Islet precursor cell (in vitro differentiated cells): ENCODE measurements at regions not wholly inside any gene's neighbourhood (a gene's known extent, or its start where the extent isn't known, plus 50 kb on each side); places are given as distances from the start of the nearest gene placed in this dataset.
"Not testable (repeated sequence)": the region's sequence is repeated elsewhere in the genome, so short reads cannot be mapped to it uniquely, and the experiment has no call there.

Experiments used
- DNase-seq: peaks from one replicate; pipeline ENCODE4 v3.0.0-alpha.2; 2018

DNA sequence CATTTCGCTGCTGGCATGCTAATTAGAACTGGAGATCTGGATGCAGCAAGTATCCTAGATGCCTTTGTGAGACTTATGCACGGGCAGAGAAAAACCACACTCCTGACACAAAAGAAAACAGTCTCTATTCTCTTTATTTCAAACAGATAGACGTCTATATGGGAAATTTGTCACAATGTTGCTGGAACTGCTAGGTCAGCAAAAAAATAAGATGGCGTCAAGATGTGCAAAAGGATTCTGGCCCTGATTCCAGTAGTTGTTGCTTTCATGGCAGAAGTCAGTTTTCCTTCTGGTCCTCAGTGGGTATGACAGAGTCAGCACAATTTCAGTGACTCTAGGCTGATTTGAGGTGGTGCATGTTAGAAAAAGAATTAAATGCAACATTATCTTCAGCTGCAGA lies 1068.0 kb downstream of the SLITRK5 start:
- DNase-seq = no peak

DNA sequence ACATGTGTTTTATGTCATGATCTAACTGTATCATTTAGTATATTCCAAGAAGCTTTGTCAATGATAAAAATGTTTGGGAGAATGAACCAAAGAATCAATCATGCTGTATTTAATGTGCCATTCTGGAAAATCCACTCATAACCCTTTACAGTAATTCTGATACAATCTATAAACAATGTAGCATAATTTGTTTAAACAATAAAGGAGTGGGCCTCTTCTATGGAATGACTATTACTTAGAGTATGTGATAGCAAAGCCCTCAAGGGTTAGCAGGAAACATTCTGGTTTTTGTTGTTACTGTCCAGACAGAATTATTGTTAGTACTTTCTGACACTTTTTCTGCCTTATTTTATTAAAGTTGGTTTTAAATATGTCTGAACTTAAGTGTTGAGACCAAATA lies 1073.1 kb downstream of the SLITRK5 start:
- DNase-seq = no peak

DNA sequence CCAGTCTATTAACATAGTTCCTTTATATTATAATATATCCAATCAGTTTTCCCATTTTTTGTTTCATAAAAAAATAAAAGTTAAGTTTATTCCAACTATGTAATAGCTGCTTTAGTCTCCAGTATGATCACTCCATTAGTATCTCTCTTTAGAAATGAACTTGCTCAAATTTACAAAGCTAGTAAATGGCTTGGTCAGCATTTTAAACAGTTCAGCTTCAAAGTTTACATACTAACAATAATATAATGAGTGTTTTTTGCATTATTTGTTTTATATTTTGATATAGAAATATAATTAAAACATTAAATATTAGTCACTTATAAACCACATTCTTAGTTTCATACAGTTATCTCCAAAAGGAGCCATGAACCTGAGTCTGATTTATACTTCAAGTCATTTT lies 1073.8 kb downstream of the SLITRK5 start:
- no peak for DNase-seq

DNA sequence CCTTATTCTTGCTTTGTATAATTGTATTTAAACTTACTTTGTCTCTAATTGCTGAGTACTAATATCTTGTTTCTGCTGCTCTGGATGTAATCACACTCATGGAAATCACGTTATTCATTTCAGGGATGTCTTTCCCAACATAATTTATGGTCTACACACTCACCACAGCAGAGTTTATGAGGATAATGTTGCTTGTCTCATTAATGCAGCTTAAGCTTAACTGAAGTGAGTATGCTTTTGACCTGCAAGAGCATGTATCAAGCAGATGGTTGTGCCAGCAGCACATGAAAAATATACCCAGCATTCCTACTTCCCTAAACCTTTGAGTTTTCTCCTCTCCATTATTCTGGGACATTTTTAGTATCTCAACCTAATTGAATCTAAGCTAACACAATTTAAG lies 1080.9 kb downstream of the SLITRK5 start:
- DNase-seq = no peak

DNA sequence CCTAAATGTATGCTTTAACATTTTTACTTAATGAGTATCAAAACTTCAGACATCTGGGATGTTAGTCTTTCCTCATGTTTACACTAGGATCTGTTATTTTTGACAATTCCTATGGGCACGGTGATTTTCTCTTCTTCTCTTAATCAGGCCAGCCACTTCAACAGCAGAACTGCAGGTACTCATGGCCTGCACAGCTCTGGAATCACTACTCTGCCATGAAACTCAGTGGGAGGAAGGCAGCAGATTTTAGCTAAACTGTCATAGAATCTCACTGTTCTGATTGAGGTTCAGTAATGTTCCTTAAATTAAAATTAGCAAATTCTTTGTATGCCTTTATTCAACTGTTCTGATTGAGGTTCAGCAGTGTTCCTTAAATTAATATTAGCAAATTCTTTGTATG lies 1083.0 kb downstream of the SLITRK5 start:
- no peak for DNase-seq

DNA sequence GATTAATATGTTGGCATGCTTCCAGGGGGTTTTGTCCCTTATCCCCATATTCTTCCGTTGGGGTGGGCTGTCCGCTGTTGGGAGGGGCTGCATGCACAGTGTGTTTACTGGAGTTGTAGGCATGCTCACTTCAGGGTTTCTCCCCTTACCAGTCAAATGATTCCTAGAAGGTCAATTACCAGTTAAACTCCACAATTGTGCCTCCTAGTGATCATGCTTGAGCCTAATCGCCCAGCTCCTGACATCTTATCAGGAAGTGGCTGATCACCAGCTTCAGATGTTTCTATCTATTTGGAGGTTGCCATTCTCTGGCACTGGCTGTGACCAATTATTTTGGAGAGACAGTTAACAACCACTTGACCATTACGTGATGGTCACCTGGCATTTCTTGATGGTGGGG lies 1090.0 kb downstream of the SLITRK5 start:
- no peak for DNase-seq

DNA sequence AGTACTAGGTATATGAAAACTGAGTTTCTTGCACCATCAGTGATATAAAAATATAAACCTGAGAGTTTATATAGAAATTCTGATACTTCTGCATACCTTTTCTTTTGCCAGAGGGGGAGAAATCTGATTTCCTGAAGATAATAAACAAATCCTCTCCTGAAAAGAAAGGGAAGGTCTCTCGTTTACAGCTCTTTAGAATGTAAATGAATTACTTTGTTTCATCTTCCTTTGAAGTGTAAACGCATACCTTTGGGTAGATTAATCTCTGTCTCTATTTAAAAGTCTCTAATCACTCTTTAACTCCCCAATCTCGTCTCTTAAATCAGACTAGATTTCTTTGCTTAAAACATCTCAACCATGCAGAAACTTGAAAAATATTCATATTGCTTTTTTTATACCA lies 1092.9 kb downstream of the SLITRK5 start:
- DNase-seq = no peak

DNA sequence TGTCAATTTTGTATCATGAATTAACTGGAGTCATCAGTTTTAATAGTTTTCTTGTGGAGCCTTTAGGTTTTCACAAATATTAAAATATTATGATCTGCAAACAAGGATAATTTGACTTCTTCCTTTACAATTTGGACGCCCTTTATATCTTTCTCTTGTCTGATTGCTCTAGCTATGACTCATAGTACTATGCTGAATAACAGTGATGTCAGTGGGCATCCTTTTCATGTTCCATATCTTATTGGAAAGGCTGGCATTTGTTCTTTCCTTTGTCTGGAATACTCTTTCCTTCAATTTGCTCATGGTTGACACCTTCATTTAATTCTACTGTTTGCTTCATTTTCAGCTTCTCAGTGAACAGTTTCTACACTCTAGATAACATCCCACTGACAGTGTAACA lies 1129.3 kb downstream of the SLITRK5 start:
- no peak for DNase-seq

DNA sequence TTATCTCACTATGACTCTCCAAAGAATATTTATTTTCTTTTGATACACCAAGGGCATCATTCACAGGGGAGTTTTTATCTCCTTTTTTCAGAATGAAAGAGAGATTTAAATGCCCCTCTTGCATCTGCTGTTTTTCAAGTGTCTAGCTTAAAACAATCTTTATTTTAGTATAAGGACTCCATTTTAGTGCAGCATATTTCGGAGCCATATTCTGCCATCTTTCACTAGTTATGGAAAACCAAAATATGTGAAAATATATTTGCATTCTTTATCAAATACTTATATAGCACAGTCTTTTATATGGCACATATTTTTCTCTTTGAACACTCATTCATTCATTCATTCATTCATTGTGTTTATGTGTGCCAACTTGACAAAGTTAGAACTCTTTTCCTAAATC lies 1130.2 kb downstream of the SLITRK5 start:
- DNase-seq = no peak

DNA sequence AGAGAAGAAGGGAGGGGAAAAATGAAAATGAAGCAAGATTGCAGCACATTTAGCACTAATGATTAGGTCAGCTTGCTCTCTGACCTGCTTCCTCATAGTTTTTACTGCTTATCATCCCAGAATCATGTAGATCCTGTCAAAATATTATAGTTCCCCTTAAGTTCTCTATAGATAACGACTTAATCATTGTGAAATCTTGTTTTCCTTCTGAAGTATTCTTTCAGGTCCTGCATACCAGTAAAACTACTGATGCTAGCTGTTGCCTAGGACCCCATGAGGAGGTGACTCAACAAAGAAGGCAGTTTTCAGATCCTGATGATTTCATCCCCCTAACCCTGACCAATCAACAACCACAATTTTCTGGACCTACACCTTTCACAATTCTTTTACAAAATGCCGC lies 1131.7 kb downstream of the SLITRK5 start:
- no peak for DNase-seq

DNA sequence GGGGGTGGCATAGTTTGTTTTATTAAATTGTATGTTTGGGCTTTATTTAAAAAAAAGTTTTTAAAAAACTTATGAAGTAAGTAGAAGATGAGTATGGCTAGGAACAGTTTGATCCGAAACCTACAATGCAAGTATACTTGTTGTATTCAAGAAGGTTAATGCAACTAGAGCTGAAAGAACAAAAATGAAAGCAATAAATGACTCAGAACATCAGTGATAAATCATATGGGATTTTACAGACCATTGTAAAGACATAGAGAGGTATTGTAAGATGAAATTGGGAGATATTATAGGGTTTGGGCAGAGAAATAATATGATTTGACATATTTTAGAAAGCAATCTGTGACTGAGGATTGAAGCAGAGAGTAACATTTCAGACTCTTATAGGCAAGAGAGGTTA lies 1135.3 kb downstream of the SLITRK5 start:
- DNase-seq = no peak

DNA sequence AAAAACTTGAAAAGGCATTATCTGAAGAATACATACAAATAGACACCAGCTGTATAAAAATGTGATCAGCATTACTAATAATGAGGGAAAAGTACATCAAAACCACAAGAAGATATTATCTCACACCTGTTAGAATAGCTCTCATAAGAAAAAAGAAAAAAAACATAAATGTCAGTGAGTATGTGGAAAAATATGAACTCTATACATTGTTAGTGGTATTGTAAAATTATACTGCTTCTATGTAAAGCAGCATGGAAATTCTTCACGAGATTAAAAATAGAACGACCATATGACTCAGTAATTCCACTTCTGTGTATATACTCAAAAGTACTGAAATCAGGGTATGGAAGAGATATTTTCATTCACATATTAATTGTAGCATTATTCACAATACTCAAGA lies 1146.4 kb downstream of the SLITRK5 start:
- DNase-seq = no peak

DNA sequence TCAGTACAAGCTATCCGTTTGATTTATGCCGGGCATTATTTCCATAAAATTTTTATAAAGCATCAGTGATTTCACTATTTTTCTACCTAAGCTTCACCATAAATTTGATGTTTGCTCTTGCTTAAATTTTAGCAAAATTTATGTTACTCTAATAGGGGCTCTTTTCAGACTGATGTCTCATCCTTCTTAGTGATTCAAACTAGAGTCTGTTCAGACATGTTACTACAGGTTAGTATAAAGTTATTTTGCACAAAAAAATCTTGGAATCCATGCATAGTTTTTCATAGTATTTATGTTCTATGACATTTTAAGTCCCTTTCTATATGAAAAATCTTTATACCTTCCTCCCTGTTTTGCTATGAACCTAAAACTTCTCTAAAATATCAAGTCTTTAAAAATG lies 1151.9 kb downstream of the SLITRK5 start:
- no peak for DNase-seq

DNA sequence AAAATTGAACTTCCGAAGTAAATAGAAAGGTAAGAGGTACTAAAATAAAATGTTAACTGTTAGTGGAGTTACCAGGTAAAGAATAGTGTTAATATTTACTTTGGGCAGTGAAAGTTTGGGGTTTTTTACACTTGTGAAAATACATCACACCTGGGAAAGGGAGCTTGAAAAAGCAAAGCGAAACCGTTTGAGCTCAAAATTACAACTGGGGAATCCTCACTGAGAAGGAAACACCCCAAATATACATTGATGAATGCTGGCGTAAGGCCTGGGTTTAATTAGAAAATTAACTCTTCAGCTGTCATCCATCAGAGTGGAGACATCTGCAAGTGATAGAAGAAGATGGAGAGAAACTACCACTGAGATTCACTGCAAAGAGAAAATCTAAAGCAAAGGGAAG lies 1153.0 kb downstream of the SLITRK5 start:
- no peak for DNase-seq

DNA sequence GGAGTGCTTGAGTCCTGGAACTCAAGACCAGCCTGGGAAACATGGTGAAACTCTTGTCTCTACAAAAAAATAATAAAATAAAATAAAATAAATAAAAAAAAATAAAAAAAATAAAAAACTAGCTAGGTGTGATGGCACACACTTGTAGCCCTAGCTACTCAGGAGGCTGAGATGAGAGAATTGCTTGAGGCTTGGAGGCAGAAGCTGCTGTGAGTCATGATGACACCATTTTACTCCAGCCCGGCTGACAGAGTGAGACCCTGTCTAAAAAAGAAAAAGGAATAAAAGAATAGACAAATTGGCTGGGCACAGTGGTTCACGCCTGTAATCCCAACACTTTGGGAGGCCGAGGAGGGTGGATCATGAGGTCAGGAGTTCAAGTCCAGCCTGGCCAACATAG lies 1168.9 kb downstream of the SLITRK5 start:
- no peak for DNase-seq

DNA sequence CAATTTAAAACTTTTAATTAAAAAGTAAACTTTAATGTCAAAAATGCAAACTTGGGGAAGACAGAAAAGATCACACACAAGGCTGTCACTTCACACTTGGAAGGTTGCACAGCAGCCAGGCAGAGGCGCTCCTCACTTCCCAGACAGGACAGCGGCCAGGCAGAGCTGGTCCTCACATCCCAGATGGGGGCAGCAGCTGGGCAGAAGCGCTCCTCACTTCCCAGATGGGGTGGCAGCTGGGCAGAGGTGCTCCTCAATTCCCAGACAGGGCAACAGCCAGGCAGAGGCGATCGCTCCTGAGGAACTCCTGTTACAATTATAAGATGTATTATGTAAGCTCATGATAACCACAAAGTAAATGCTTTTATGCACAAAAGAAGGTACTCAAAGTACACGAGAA lies 1181.1 kb downstream of the SLITRK5 start:
- not testable (repeated sequence) for DNase-seq

DNA sequence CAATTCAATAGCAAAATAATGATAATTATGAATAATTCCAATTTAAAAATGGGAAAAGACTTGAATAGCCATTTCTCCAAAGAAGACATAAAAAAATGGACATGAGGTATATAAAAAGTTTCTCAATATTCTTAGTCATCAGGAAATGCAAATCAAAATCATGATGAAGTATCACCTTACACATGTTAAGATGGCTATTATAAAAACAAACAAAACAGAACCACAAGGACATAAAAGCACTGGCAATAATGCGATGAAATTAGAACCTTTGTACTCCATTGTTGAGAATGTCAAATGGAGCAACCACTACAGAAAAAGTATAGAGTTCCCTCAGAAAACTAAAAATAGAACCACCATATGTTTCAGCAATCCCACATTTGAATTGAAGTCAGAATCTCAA lies 1186.1 kb downstream of the SLITRK5 start:
- DNase-seq = no peak

DNA sequence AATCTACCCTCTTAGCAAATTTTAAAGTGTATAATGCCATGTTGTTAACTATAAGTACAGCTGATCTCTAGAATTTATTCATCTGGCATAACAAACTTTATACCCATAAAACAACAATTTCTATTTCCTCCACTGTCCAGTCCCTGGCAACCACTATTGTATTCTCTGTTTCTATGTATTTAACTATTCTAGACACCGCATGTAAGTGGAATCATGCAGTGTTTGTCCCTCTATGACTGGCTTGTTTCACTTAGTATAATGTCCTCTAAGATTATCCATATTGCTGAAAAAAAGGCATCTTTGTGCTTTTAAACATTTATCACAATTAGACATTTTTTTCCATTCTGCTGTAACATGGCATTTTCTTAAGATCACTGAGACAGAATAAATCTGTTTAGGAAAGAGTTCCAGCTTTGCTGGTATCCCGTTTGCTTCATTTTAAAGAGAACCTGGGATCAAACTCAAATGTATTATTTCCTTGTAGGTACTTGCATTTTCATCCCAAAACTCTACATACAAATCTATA lies 1191.0 kb downstream of the SLITRK5 start:
- DNase-seq = no peak

DNA sequence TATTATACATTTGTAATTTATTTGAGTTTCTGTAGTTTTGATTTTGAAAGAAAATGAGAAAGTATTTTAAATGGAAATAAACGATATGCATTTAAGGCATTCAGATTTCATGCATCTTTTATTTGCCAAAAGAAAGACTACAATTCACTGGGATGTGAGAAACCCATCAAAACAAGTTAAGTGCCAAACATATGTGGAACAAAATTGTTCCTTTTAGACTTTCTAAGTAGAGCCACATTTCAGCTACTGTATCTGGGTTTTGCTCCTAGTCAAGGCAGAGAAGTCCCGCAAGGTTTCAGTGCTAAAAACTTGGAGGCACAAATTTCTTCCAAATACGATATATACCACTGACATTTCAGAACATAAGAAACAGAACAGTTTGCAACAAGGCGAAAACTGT lies 1191.9 kb downstream of the SLITRK5 start:
- DNase-seq = no peak

DNA sequence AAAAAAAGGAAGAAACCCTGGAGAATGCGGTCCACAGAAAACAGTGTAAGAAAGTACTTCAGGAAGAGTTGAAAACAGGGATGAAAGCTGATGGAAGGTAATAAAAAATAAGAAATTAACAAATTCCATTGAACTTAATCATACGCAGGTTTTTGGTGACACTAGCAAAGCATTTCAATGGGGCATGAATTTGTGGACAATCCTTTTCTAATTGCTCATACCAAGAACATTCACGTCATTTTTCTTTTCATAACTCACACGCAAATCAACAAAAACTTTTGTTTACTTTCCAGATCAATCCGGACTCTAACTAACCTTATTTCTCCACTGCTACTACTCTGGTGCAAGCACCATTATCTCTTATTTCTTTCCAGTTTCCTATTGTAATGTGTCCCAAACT lies 1195.0 kb downstream of the SLITRK5 start:
- no peak for DNase-seq

DNA sequence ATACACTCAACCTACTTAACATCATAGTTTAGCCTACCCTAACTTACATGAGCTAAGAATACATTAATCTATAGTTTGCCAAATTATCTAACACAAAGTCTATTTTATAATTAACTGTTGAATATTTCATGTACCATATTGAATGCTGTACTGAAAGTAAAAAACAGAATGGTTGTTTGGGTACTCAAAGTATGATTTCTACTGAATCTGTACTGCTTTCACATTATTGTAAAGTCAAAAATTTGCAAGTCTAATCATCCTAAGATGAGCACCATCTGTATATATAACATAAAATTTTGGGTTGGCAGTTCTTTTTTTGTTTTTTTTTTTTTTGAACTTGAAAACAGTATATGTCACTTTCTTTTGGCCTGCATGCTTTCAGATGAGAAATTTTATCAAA lies 1212.6 kb downstream of the SLITRK5 start:
- DNase-seq = no peak

DNA sequence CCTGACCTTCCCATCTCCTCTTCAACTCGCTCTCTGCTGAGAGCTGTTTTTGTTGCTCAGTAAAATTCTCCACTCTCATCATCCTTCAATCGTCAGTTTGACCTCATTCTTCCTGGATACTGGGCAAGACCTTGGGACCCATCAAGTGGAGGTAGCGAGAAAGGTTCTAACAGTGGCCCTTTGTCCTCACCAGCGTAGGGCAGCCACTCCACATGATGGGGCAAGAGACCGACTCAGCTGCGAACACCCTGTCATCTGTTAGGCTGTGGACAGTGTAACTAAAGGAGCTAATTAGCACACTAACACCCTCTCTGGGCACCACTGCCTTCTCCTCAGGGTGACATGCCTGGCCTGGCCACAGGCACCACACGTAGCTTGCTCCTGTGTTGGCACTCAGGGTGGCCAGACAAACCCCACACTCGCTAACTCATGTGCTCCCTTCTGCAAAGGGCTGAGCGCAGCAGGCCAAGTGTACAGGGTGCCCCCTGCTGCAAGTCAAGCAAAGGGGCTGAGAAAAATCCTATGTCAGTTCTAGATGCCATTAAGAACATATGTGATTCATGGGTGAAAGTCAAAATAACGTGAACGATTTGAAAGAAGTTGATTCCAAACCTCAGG lies 1216.0 kb downstream of the SLITRK5 start:
- peak; percentile 56 for DNase-seq

DNA sequence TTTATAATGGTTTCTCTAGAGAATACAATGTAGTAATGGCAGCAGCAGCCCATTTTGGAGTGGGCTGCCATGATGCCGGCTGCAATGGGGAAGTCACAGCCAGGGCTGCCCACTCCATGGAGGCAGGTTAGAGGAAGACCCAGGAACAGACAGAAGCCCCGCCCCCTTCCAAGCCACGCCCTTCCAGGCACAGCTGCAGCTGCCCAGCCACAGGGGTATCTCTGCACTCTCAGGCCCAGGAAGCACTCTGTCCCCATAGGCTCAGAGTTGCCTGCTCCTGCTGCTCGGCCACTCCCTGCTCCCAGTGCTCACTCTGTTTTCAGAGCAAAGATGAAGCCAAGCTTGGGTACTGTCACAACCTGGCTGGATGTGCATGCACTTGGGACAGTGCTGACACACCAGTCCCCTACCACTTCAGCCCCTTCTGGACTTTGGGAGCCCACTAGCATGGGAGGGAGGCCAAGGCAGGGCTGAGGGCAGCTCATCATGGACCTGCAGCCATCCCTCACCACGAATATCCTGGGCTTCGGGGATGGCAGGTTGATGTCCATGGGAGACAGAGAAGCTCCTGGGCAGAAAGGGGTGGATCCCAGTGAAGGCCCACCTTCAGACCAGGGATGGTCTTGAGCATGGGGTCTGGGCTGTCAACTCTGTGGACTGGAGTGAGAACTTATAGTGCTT lies 1224.2 kb downstream of the SLITRK5 start:
- peak; percentile 44 for DNase-seq

DNA sequence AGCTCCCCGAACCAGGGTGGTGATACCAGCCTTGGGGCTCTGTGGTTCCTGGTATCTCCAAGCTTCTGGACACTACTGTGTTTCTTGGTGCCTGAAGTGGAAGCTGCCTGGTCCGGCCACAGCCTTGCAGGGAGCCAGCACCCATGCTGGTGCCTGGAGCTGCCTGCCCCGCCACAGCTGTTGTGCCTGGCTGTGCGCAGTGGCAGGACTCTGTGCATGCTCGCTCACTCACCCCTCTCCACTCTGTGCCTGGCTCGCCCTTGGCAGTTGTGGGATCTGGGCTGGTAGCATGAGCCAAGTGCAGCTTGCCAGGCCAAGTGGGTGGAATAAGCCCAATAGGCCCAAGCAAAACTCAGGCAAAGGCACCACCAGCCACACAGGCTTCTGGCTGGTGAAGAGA lies 1225.3 kb downstream of the SLITRK5 start:
- DNase-seq = no peak

DNA sequence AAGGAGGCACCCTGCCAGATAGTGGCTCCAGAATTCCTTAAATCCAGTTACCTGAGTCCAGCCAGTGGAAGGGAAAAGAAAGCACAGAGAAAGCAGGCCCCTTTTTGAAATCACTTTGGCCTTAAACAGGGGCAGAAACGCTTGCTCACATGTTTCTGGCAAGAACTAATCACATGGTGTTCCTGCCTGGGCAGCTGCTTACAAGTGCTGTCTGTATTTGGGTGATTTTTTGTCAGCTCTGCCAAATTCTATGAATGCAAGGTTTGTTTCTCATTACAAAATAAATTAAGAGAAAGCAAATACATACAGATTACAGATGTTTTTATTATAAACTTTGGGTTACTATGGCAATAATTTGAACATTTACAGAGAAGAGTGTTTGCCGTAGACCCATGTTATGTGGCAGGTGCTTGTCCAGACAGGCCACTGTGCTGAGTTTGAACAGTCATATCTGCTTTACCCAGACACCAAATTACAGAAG lies 1237.8 kb downstream of the SLITRK5 start:
- DNase-seq = peak; percentile 52
